ENCODE measurements at regions not wholly inside any gene's neighbourhood (a gene's known extent, or its start where the extent isn't known, plus 50 kb on each side); places are given as distances from the start of the nearest gene placed in this dataset.
"Not testable (repeated sequence)": the region's sequence is repeated elsewhere in the genome, so short reads cannot be mapped to it uniquely, and the experiment has no call there.

- no peak for DNase-seq (ENCODE audit: low read depth)
These were observed 112.5 kb upstream of the PAXBP1 start for GRCh38 chr21:32884062-32884461.

GRCh38 chr21:32886339-32886738 lies 114.8 kb upstream of the PAXBP1 start:
- no peak for DNase-seq (ENCODE audit: low read depth)

GRCh38 chr21:32887026-32887425 lies 115.5 kb upstream of the PAXBP1 start:
- DNase-seq (ENCODE audit: low read depth) = no peak

- DNase-seq (ENCODE audit: low read depth) = no peak
These were observed 117.4 kb upstream of the PAXBP1 start for GRCh38 chr21:32888971-32889370.

- DNase-seq (ENCODE audit: low read depth) = no peak
These were observed 118.0 kb upstream of the PAXBP1 start for GRCh38 chr21:32889596-32889995.

GRCh38 chr21:32894321-32894720 lies 122.8 kb upstream of the PAXBP1 start:
- DNase-seq (ENCODE audit: low read depth) = no peak

- DNase-seq (ENCODE audit: low read depth) = no peak
These were observed 124.9 kb upstream of the OLIG2 start for GRCh38 chr21:32900814-32901213.

GRCh38 chr21:32907521-32907920 lies 118.2 kb upstream of the OLIG2 start:
- no peak for DNase-seq (ENCODE audit: low read depth)

- DNase-seq (ENCODE audit: low read depth) = no peak
These were observed 117.2 kb upstream of the OLIG2 start for GRCh38 chr21:32908534-32908933.

GRCh38 chr21:32909393-32909792 lies 116.3 kb upstream of the OLIG2 start:
- DNase-seq (ENCODE audit: low read depth) = no peak

- no peak for DNase-seq (ENCODE audit: low read depth)
These were observed 111.2 kb upstream of the OLIG2 start for GRCh38 chr21:32914424-32915039.

- DNase-seq (ENCODE audit: low read depth) = no peak
These were observed 110.6 kb upstream of the OLIG2 start for GRCh38 chr21:32915099-32915498.

GRCh38 chr21:32916088-32916487 lies 109.6 kb upstream of the OLIG2 start:
- no peak for DNase-seq (ENCODE audit: low read depth)

- no peak for DNase-seq (ENCODE audit: low read depth)
These were observed 109.1 kb upstream of the OLIG2 start for GRCh38 chr21:32916522-32917099.

GRCh38 chr21:32917362-32918135 lies 108.2 kb upstream of the OLIG2 start:
- no peak for DNase-seq (ENCODE audit: low read depth)

GRCh38 chr21:32918478-32919120 lies 107.1 kb upstream of the OLIG2 start:
- no peak for DNase-seq (ENCODE audit: low read depth)

- no peak for DNase-seq (ENCODE audit: low read depth)
These were observed 105.3 kb upstream of the OLIG2 start for GRCh38 chr21:32920474-32920873.

GRCh38 chr21:32921632-32922230 lies 104.0 kb upstream of the OLIG2 start:
- DNase-seq (ENCODE audit: low read depth) = no peak

GRCh38 chr21:32925098-32925497 lies 100.6 kb upstream of the OLIG2 start:
- DNase-seq (ENCODE audit: low read depth) = no peak

- DNase-seq (ENCODE audit: low read depth) = no peak
These were observed 96.1 kb upstream of the OLIG2 start for GRCh38 chr21:32929633-32930038.

- DNase-seq (ENCODE audit: low read depth) = no peak
These were observed 95.1 kb upstream of the OLIG2 start for GRCh38 chr21:32930673-32931072.

GRCh38 chr21:32934068-32934467 lies 91.7 kb upstream of the OLIG2 start:
- DNase-seq (ENCODE audit: low read depth) = not testable (repeated sequence)

- no peak for DNase-seq (ENCODE audit: low read depth)
These were observed 90.9 kb upstream of the OLIG2 start for GRCh38 chr21:32934829-32935228.
